Astrocyte (in vitro differentiated cells and primary cell): ENCODE measurements at regions not wholly inside any gene's neighbourhood (a gene's known extent, or its start where the extent isn't known, plus 50 kb on each side); places are given as distances from the start of the nearest gene placed in this dataset.

Source experiments
- DNase-seq: peaks from one replicate; pipeline ENCODE4 v3.0.0-alpha.2; 2010; ENCODE audit warnings: low read depth
- FAIRE-seq: peaks from 2 replicates; lab custom pipeline; 2011; peaks lifted over from hg19 to GRCh38; lab: Jason Lieb, UNC
- H2AFZ ChIP-seq: 2 replicates; pipeline ENCODE4 v1.6.0; 2012; ENCODE audit warnings: low read depth, low read length, inconsistent platforms
- H3K27ac ChIP-seq: 2 replicates; pipeline ENCODE4 v1.5.1; 2011; ENCODE audit warnings: low read depth, low read length, inconsistent platforms
- H3K27me3 ChIP-seq: 2 replicates; pipeline ENCODE4 v1.6.0; 2011; ENCODE audit warnings: low read length, inconsistent platforms; ENCODE audit not compliant: insufficient read depth
- H3K36me3 ChIP-seq: 2 replicates; pipeline ENCODE4 v1.5.1; 2011; ENCODE audit warnings: low read length, inconsistent platforms; ENCODE audit not compliant: insufficient read depth
- H3K4me1 ChIP-seq: 2 replicates; pipeline ENCODE4 v1.5.1; 2011; ENCODE audit warnings: low read length, inconsistent platforms; ENCODE audit not compliant: insufficient read depth
- H3K4me2 ChIP-seq: 2 replicates; pipeline ENCODE4 v1.6.0; 2012; ENCODE audit warnings: low read length, inconsistent platforms
- H3K4me3 ChIP-seq: 2 replicates; pipeline ENCODE4 v1.5.1; 2011; ENCODE audit warnings: low read depth, mild to moderate bottlenecking, low read length, inconsistent platforms; ENCODE audit not compliant: insufficient read depth
- H3K79me2 ChIP-seq: 2 replicates; pipeline ENCODE4 v1.6.0; 2012; ENCODE audit warnings: mild to moderate bottlenecking, low read length, inconsistent platforms; ENCODE audit not compliant: insufficient read depth
- H3K9ac ChIP-seq: 2 replicates; pipeline ENCODE4 v1.6.0; 2012; ENCODE audit warnings: mild to moderate bottlenecking, low read length, inconsistent platforms
- H3K9me3 ChIP-seq: 2 replicates; pipeline ENCODE4 v1.5.1; 2012; ENCODE audit warnings: low read depth, mild to moderate bottlenecking, low read length, inconsistent platforms; ENCODE audit not compliant: insufficient read depth
- H4K20me1 ChIP-seq: 2 replicates; pipeline ENCODE4 v1.6.0; 2012; ENCODE audit warnings: low read length, inconsistent platforms; ENCODE audit not compliant: insufficient read depth
- H3K27ac Mint-ChIP-seq: one replicate; pipeline ENCODE4 v1.8.0; 2021; ENCODE audit warnings: mild to moderate bottlenecking, mixed read lengths; ENCODE audit not compliant: unreplicated experiment
- H3K27me3 Mint-ChIP-seq: one replicate; pipeline ENCODE4 v1.8.0; 2021; ENCODE audit warnings: low read depth, mixed read lengths; ENCODE audit not compliant: unreplicated experiment
- H3K36me3 Mint-ChIP-seq: one replicate; pipeline ENCODE4 v1.8.0; 2021; ENCODE audit warnings: low read depth, mixed read lengths; ENCODE audit not compliant: unreplicated experiment
- H3K4me1 Mint-ChIP-seq: one replicate; pipeline ENCODE4 v1.8.0; 2021; ENCODE audit warnings: low read depth, mixed read lengths; ENCODE audit not compliant: unreplicated experiment
- H3K4me3 Mint-ChIP-seq: one replicate; pipeline ENCODE4 v1.8.0; 2021; ENCODE audit warnings: mild to moderate bottlenecking, moderate library complexity, mixed read lengths; ENCODE audit not compliant: unreplicated experiment
- H3K9me3 Mint-ChIP-seq: one replicate; pipeline ENCODE4 v1.8.0; 2021; ENCODE audit warnings: mild to moderate bottlenecking, mixed read lengths; ENCODE audit not compliant: unreplicated experiment
- EZH2 ChIP-seq: IDR thresholded peaks from 2 replicates; pipeline ENCODE4 v1.6.1; 2012; ENCODE audit warnings: mild to moderate bottlenecking, low read length, inconsistent platforms; ENCODE audit not compliant: insufficient read depth
- TF ChIP-seq, protein P1 (sequence below): IDR thresholded peaks from 2 replicates; pipeline ENCODE4 v1.5.1; 2011; ENCODE audit warnings: low read depth, mild to moderate bottlenecking, inconsistent platforms, low read length, moderate library complexity; ENCODE audit not compliant: insufficient read depth

DNA sequence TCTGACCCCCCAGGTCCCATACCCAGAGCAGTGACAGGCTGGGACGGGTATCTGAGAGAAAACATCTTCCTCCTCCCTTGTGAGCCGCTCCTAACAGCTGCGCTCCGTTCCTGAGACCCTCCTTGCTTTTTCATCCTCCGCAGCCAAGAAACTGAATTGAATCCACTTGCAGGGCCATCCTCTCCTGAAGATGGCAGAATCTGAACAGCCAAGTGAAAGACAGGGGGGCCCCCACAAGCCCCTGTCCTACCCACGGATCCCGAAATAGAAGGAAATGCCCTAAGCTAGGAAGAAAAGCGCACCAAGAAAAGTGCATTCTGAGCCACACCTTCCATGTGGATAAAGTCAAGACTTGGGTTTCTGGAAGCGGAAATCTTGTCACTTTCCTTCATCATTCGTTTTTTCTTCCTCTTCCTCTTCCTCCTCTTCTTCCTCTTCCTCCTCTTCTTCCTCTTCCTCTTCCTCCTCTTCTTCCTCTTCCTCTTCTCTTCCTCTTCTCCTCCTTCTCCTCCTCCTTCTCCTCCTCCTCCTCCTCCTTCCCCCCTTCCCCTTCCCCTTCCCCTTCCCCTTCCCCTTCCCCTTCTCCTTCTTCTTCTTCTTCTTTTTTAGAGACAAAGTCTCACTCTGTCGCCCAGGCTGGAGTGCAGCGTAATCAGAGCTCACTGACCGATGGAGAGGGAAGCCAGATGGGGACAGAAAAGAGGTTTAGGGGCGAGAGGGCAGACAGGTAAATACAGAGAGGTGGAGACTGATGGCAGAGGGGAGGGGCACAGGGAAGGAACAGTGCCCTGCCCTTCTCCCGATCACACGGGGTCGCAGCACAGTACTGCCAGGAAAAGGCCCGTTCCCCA lies 86.0 kb upstream of the WWC2 start:
- Histone ChIP-seq H3K27me3 (peaks cover 20% of the 10 kb centered on the region), H2AFZ (no peak overlapping the region), H3K4me3 (no peak overlapping the region), H3K4me2 (no peak overlapping the region), H3K36me3 (no peaks in the 10 kb centered on the region), H3K9me3 (no peaks in the 10 kb centered on the region), H3K4me1 (no peaks in the 10 kb centered on the region), H3K27ac (no peak overlapping the region), H4K20me1 (no peaks in the 10 kb centered on the region), H3K9ac (no peak overlapping the region), H3K79me2 (no peaks in the 10 kb centered on the region)
- no peak for DNase-seq
- Mint-ChIP-seq H3K4me1 (no peaks in the 10 kb centered on the region), H3K27ac (no peak overlapping the region), H3K27me3 (peaks cover 39% of the 10 kb centered on the region), H3K4me3 (no peak overlapping the region), H3K36me3 (no peaks in the 10 kb centered on the region), H3K9me3 (no peaks in the 10 kb centered on the region)
- no peak for FAIRE-seq
- no peak for TF ChIP-seq EZH2
- TF ChIP-seq, protein P1, sequence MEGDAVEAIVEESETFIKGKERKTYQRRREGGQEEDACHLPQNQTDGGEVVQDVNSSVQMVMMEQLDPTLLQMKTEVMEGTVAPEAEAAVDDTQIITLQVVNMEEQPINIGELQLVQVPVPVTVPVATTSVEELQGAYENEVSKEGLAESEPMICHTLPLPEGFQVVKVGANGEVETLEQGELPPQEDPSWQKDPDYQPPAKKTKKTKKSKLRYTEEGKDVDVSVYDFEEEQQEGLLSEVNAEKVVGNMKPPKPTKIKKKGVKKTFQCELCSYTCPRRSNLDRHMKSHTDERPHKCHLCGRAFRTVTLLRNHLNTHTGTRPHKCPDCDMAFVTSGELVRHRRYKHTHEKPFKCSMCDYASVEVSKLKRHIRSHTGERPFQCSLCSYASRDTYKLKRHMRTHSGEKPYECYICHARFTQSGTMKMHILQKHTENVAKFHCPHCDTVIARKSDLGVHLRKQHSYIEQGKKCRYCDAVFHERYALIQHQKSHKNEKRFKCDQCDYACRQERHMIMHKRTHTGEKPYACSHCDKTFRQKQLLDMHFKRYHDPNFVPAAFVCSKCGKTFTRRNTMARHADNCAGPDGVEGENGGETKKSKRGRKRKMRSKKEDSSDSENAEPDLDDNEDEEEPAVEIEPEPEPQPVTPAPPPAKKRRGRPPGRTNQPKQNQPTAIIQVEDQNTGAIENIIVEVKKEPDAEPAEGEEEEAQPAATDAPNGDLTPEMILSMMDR: no peak

DNA sequence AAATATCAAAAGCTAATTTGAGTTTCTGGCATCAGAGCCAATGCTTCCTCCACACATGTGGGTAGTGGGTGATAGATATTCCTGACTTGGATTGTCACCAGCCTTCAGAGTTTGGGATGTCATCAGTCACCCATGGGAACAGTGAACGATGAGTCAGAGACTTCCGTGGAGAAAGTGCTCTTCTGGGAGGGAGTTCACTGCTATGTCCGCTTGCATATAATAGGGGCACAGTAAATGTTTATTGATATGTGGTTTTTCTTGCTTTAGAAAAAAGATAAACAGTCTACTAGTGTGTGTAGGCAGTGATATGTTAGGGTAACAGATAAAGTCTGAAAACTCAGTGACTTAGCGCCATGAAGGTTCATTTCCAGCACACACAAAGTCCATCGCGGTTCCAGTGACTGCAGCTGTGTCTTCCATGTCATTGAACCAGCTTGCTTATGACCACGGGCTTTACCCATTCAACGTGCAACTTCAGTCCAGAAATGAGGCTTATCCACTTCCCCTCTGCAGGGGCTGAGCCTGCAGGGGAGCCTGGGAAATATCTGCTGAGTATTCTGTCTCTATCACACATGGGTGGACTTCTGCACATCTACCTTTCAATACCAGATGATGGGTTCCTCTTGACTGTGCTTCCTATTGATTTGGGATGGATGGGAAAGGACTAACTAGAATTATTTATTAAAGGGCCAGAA lies 87.7 kb upstream of the WWC2 start:
- H3K79me2 ChIP-seq: no peaks in the 10 kb centered on the region
- no peaks in the 10 kb centered on the region for H3K9me3 Mint-ChIP-seq
- no peaks in the 10 kb centered on the region for H3K9me3 ChIP-seq
- no peaks in the 10 kb centered on the region for H3K36me3 Mint-ChIP-seq
- H4K20me1 ChIP-seq: no peaks in the 10 kb centered on the region
- H3K27me3 ChIP-seq: peaks cover 20% of the 10 kb centered on the region
- DNase-seq (peak; percentile 44), FAIRE-seq (no peak)
- H3K4me3 ChIP-seq: no peak overlapping the region
- TF ChIP-seq, protein P1: no peak
- TF ChIP-seq EZH2: no peak
- peaks cover 45% of the 10 kb centered on the region for H3K27me3 Mint-ChIP-seq
- no peak overlapping the region for H3K4me2 ChIP-seq
- H3K4me1 ChIP-seq: no peaks in the 10 kb centered on the region
- no peak overlapping the region for H3K27ac ChIP-seq
- H3K4me1 Mint-ChIP-seq: no peaks in the 10 kb centered on the region
- no peak overlapping the region for H3K9ac ChIP-seq
- no peaks in the 10 kb centered on the region for H3K36me3 ChIP-seq
- H3K4me3 Mint-ChIP-seq: no peak overlapping the region
- H3K27ac Mint-ChIP-seq: peak overlapping the region; percentile 12
- no peak overlapping the region for H2AFZ ChIP-seq
